ENCODE measurements at regions not wholly inside any gene's neighbourhood (a gene's known extent, or its start where the extent isn't known, plus 50 kb on each side); places are given as distances from the start of the nearest gene placed in this dataset.

- Histone ChIP-seq H3K4me1 (ENCODE audit: insufficient read depth, low read length) (no peaks in the 10 kb centered on the region), H2AFZ (ENCODE audit: low read depth, low read length) (no peak overlapping the region), H3K27ac (ENCODE audit: low read depth, low read length) (no peak overlapping the region), H3K27me3 (ENCODE audit: insufficient read depth, low read length) (no peaks in the 10 kb centered on the region), H3K4me3 (ENCODE audit: insufficient read depth, low read depth, low read length) (no peak overlapping the region), H3K4me2 (ENCODE audit: low read length) (no peak overlapping the region), H4K20me1 (ENCODE audit: insufficient read depth, low read length) (no peaks in the 10 kb centered on the region), H3K36me3 (ENCODE audit: insufficient read depth, low read length) (no peaks in the 10 kb centered on the region), H3K79me2 (ENCODE audit: insufficient read depth, low read length) (no peaks in the 10 kb centered on the region), H3K9ac (ENCODE audit: low read length) (no peak overlapping the region), H3K9me3 (ENCODE audit: insufficient read depth, low read depth, low read length) (peaks cover 18% of the 10 kb centered on the region)
- no peak overlapping the region for H3K4me3 Mint-ChIP-seq (ENCODE audit: unreplicated experiment)
- peaks cover 10% of the 10 kb centered on the region for H3K9me3 Mint-ChIP-seq (ENCODE audit: unreplicated experiment)
- peaks cover 50% of the 10 kb centered on the region for H3K27me3 Mint-ChIP-seq (ENCODE audit: low read depth, unreplicated experiment)
- DNase-seq (ENCODE audit: low read depth) (no peak), FAIRE-seq (no peak)
- H3K27ac Mint-ChIP-seq (ENCODE audit: unreplicated experiment), result no peak overlapping the region
- TF ChIP-seq CTCF (IDR thresholded peaks at IDR 0.05; ENCODE audit: insufficient read depth, low read depth, low read length) (no peak), EZH2 (IDR thresholded peaks at IDR 0.05; ENCODE audit: insufficient read depth, low read length) (no peak)
- no peaks in the 10 kb centered on the region for H3K36me3 Mint-ChIP-seq (ENCODE audit: low read depth, unreplicated experiment)
- H3K4me1 Mint-ChIP-seq (ENCODE audit: low read depth, unreplicated experiment), result no peaks in the 10 kb centered on the region
Observed at GRCh38 chr6:170184316-170184715, 106.6 kb downstream of the DLL1 start.

- Histone ChIP-seq H2AFZ (ENCODE audit: low read depth, low read length) (no peak overlapping the region), H4K20me1 (ENCODE audit: insufficient read depth, low read length) (no peaks in the 10 kb centered on the region), H3K4me1 (ENCODE audit: insufficient read depth, low read length) (no peaks in the 10 kb centered on the region), H3K36me3 (ENCODE audit: insufficient read depth, low read length) (no peaks in the 10 kb centered on the region), H3K4me3 (ENCODE audit: insufficient read depth, low read depth, low read length) (no peak overlapping the region), H3K79me2 (ENCODE audit: insufficient read depth, low read length) (no peaks in the 10 kb centered on the region), H3K27me3 (ENCODE audit: insufficient read depth, low read length) (no peaks in the 10 kb centered on the region), H3K4me2 (ENCODE audit: low read length) (no peak overlapping the region), H3K9me3 (ENCODE audit: insufficient read depth, low read depth, low read length) (peaks cover 18% of the 10 kb centered on the region), H3K27ac (ENCODE audit: low read depth, low read length) (no peak overlapping the region), H3K9ac (ENCODE audit: low read length) (no peak overlapping the region)
- no peak overlapping the region for H3K4me3 Mint-ChIP-seq (ENCODE audit: unreplicated experiment)
- H3K4me1 Mint-ChIP-seq (ENCODE audit: low read depth, unreplicated experiment), result no peaks in the 10 kb centered on the region
- H3K27me3 Mint-ChIP-seq (ENCODE audit: low read depth, unreplicated experiment), result peaks cover 44% of the 10 kb centered on the region
- FAIRE-seq (no peak), DNase-seq (ENCODE audit: low read depth) (no peak)
- peaks cover 10% of the 10 kb centered on the region for H3K9me3 Mint-ChIP-seq (ENCODE audit: unreplicated experiment)
- no peaks in the 10 kb centered on the region for H3K36me3 Mint-ChIP-seq (ENCODE audit: low read depth, unreplicated experiment)
- no peak overlapping the region for H3K27ac Mint-ChIP-seq (ENCODE audit: unreplicated experiment)
- no peak for TF ChIP-seq CTCF (IDR thresholded peaks at IDR 0.05; ENCODE audit: insufficient read depth, low read depth, low read length)
- TF ChIP-seq EZH2 (IDR thresholded peaks at IDR 0.05; ENCODE audit: insufficient read depth, low read length), result no peak
Observed at GRCh38 chr6:170183521-170183920, 107.4 kb downstream of the DLL1 start.

- Histone ChIP-seq H3K27ac (ENCODE audit: low read depth, low read length) (no peak overlapping the region), H3K4me2 (ENCODE audit: low read length) (no peak overlapping the region), H2AFZ (ENCODE audit: low read depth, low read length) (no peak overlapping the region), H4K20me1 (ENCODE audit: insufficient read depth, low read length) (no peaks in the 10 kb centered on the region), H3K9ac (ENCODE audit: low read length) (no peak overlapping the region), H3K36me3 (ENCODE audit: insufficient read depth, low read length) (no peaks in the 10 kb centered on the region), H3K4me1 (ENCODE audit: insufficient read depth, low read length) (no peaks in the 10 kb centered on the region), H3K4me3 (ENCODE audit: insufficient read depth, low read depth, low read length) (no peak overlapping the region), H3K9me3 (ENCODE audit: insufficient read depth, low read depth, low read length) (peaks cover 18% of the 10 kb centered on the region), H3K79me2 (ENCODE audit: insufficient read depth, low read length) (no peaks in the 10 kb centered on the region), H3K27me3 (ENCODE audit: insufficient read depth, low read length) (no peaks in the 10 kb centered on the region)
- no peak overlapping the region for H3K27ac Mint-ChIP-seq (ENCODE audit: unreplicated experiment)
- peaks cover 41% of the 10 kb centered on the region for H3K27me3 Mint-ChIP-seq (ENCODE audit: low read depth, unreplicated experiment)
- no peaks in the 10 kb centered on the region for H3K4me1 Mint-ChIP-seq (ENCODE audit: low read depth, unreplicated experiment)
- peaks cover 8% of the 10 kb centered on the region for H3K9me3 Mint-ChIP-seq (ENCODE audit: unreplicated experiment)
- no peaks in the 10 kb centered on the region for H3K36me3 Mint-ChIP-seq (ENCODE audit: low read depth, unreplicated experiment)
- FAIRE-seq (no peak), DNase-seq (ENCODE audit: low read depth) (no peak)
- no peak overlapping the region for H3K4me3 Mint-ChIP-seq (ENCODE audit: unreplicated experiment)
- TF ChIP-seq EZH2 (IDR thresholded peaks at IDR 0.05; ENCODE audit: insufficient read depth, low read length) (no peak), CTCF (IDR thresholded peaks at IDR 0.05; ENCODE audit: insufficient read depth, low read depth, low read length) (no peak)
Observed at GRCh38 chr6:170182781-170183120, 108.1 kb downstream of the DLL1 start.

Data from astrocyte (in vitro differentiated cells and primary cell).